DND-41 (cell line): ENCODE measurements at regions not wholly inside any gene's neighbourhood (a gene's known extent, or its start where the extent isn't known, plus 50 kb on each side); places are given as distances from the start of the nearest gene placed in this dataset.

Experiments
- ATAC-seq: fragments of 200-7000 bp; cut with Tn5 transposase; 3 replicates; pipeline ENCODE4 v1.9.1; 2021; ENCODE audit warnings: low read depth; ENCODE audit not compliant: insufficient read depth
- DNase-seq: peaks from one replicate; pipeline ENCODE4 v3.0.0-alpha.2; 2020
- H2AFZ ChIP-seq: 2 replicates; pipeline ENCODE4 v1.6.0; 2012; ENCODE audit warnings: low read depth, low read length
- H3K27ac ChIP-seq: 2 replicates; pipeline ENCODE4 v1.5.1; 2012; ENCODE audit warnings: low read length, inconsistent platforms
- H3K27me3 ChIP-seq: fragments of 200-600 bp; sonication (generic); 2 replicates; pipeline ENCODE4 v1.6.0; 2012; ENCODE audit warnings: low read length, mild to moderate bottlenecking, inconsistent platforms; ENCODE audit not compliant: insufficient read depth, poor library complexity
- H3K36me3 ChIP-seq: 2 replicates; pipeline ENCODE4 v1.5.1; 2012; ENCODE audit warnings: low read length, inconsistent platforms; ENCODE audit not compliant: insufficient read depth
- H3K4me1 ChIP-seq: 2 replicates; pipeline ENCODE4 v1.5.1; 2012; ENCODE audit warnings: mild to moderate bottlenecking, low read length; ENCODE audit not compliant: insufficient read depth
- H3K4me2 ChIP-seq: 2 replicates; pipeline ENCODE4 v1.6.0; 2012; ENCODE audit warnings: mild to moderate bottlenecking, moderate library complexity, low read length, inconsistent platforms; ENCODE audit not compliant: insufficient read depth
- H3K4me3 ChIP-seq, 2 experiments: fragments of 200-600 bp in 1 of 2; shearing (Covaris generic) in 1 of 2; 2 replicates each; pipeline ENCODE4 v1.5.1; 2012 to 2016; ENCODE audit warnings: inconsistent platforms in 2 of 2, low read length in 2 of 2, mild to moderate bottlenecking in 2 of 2, low read depth in 1 of 2, moderate library complexity in 1 of 2
- H3K79me2 ChIP-seq: 2 replicates; pipeline ENCODE4 v1.6.0; 2012; ENCODE audit warnings: low read length, inconsistent platforms; ENCODE audit not compliant: insufficient read depth
- H3K9ac ChIP-seq: 2 replicates; pipeline ENCODE4 v1.6.0; 2012; ENCODE audit warnings: low read depth, mild to moderate bottlenecking, inconsistent platforms, low read length, moderate library complexity
- H3K9me3 ChIP-seq: 2 replicates; pipeline ENCODE4 v1.5.1; 2012; ENCODE audit warnings: low read length, moderate library complexity, mild to moderate bottlenecking, inconsistent platforms; ENCODE audit not compliant: insufficient read depth, severe bottlenecking
- H4K20me1 ChIP-seq: 2 replicates; pipeline ENCODE4 v1.6.0; 2012; ENCODE audit warnings: low read length; ENCODE audit not compliant: insufficient read depth
- CTCF ChIP-seq: IDR thresholded peaks from 2 replicates; pipeline ENCODE4 v1.5.1; 2012; ENCODE audit warnings: borderline replicate concordance, low read length, moderate library complexity, mild to moderate bottlenecking; ENCODE audit not compliant: poor library complexity, severe bottlenecking; ENCODE audit errors: extremely low read depth
- EZH2 ChIP-seq: IDR thresholded peaks from 3 replicates; pipeline ENCODE4 v1.6.1; 2012; ENCODE audit warnings: borderline replicate concordance, low read depth, mild to moderate bottlenecking, moderate library complexity, low read length, inconsistent platforms; ENCODE audit not compliant: severe bottlenecking

GRCh38 chr17:33486135-33486885, 193.2 kb upstream of the ASIC2 start:
- H3K4me2 ChIP-seq, result no peak overlapping the region

GRCh38 chr17:33487187-33487879, 194.2 kb upstream of the ASIC2 start:
- no peak overlapping the region for H3K27ac ChIP-seq
- H3K79me2 ChIP-seq, result no peaks in the 10 kb centered on the region
- H3K27me3 ChIP-seq, result peaks cover 9% of the 10 kb centered on the region
- H3K36me3 ChIP-seq, result no peaks in the 10 kb centered on the region
- H3K4me3 ChIP-seq, result no peak overlapping the region
- no peak overlapping the region for H2AFZ ChIP-seq
- no peaks in the 10 kb centered on the region for H3K9me3 ChIP-seq
- TF ChIP-seq CTCF, result no peak
- no peak for TF ChIP-seq EZH2
- H4K20me1 ChIP-seq, result no peaks in the 10 kb centered on the region
- H3K9ac ChIP-seq, result no peak overlapping the region
- no peaks in the 10 kb centered on the region for H3K4me1 ChIP-seq
- no peak overlapping the region for H3K4me2 ChIP-seq
- ATAC-seq (no peak), DNase-seq (no peak)

More at GRCh38 chr17:33486135-33486885, 193.2 kb upstream of the ASIC2 start:
- Histone ChIP-seq H3K9me3 (no peaks in the 10 kb centered on the region), H3K79me2 (no peaks in the 10 kb centered on the region), H3K27me3 (peaks cover 9% of the 10 kb centered on the region), H3K4me1 (no peaks in the 10 kb centered on the region), H2AFZ (no peak overlapping the region), H4K20me1 (no peaks in the 10 kb centered on the region), H3K4me3 (no peak overlapping the region), H3K27ac (no peak overlapping the region), H3K36me3 (no peaks in the 10 kb centered on the region), H3K9ac (no peak overlapping the region)
- DNase-seq (no peak), ATAC-seq (no peak)
- no peak for TF ChIP-seq CTCF
- TF ChIP-seq EZH2, result no peak

- Histone ChIP-seq H4K20me1 (no peaks in the 10 kb centered on the region), H3K27ac (no peak overlapping the region), H3K79me2 (no peaks in the 10 kb centered on the region), H2AFZ (no peak overlapping the region), H3K27me3 (peaks cover 4% of the 10 kb centered on the region), H3K4me1 (no peaks in the 10 kb centered on the region), H3K9ac (no peak overlapping the region), H3K4me2 (no peak overlapping the region), H3K4me3 (no peak overlapping the region), H3K36me3 (no peaks in the 10 kb centered on the region), H3K9me3 (no peaks in the 10 kb centered on the region)
- DNase-seq, result no peak
- ATAC-seq, result no peak
- TF ChIP-seq EZH2 (no peak), CTCF (no peak)
These were observed 198.9 kb upstream of the ASIC2 start for GRCh38 chr17:33491871-33492481.
